K562 (cell line): ENCODE measurements at regions not wholly inside any gene's neighbourhood (a gene's known extent, or its start where the extent isn't known, plus 50 kb on each side); places are given as distances from the start of the nearest gene placed in this dataset.

Experiments used
- ATAC-seq: fragments of 200-7000 bp; cut with Tn5 transposase; 3 replicates; pipeline ENCODE4 v1.9.1; 2020; ENCODE audit warnings: moderate library complexity
- BruUV-seq: library from RNA; stranded (reverse); fragments of 400-500 nt; replicated peaks from 2 replicates; lab custom pipeline; 2021; lab: Mats Ljungman, UMichigan
- CTCF ChIA-PET: fragments of 300-600 bp; formaldehyde crosslinking; extraction: SDS; loops from one replicate; lab custom pipeline; 2021; ENCODE audit warnings: low intra/inter-chr PET ratio; lab: Yijun Ruan, JAX
- POLR2A ChIA-PET: fragments of 300-600, 350-650 bp; sonication (Branson Sonifier 250); formaldehyde crosslinking; extraction: SDS; loops from one replicate; lab custom pipeline; 2021; ENCODE audit warnings: antibody characterized with exemption, inconsistent platforms; lab: Yijun Ruan, JAX
- DNase-seq, 4 experiments: peaks; one replicate each; pipeline versions ENCODE4 v3.0.0 to v3.0.0-alpha.2; 2011 to 2018; ENCODE audit warnings: low spot score in 3 of 4, mixed read lengths in 3 of 4; ENCODE audit errors: extremely low read depth in 1 of 4
- FAIRE-seq: peaks from 2 replicates; lab custom pipeline; 2011; peaks lifted over from hg19 to GRCh38; lab: Jason Lieb, UNC
- H2AFZ ChIP-seq: 2 replicates; pipeline ENCODE4 v1.6.0; 2011; ENCODE audit warnings: low read depth, low read length, control low read depth, inconsistent platforms
- H3K27ac ChIP-seq: fragments of 200-600 bp; 3 replicates; pipeline ENCODE4 v1.8.0; 2011; ENCODE audit warnings: low read depth, mild to moderate bottlenecking, control low read depth, inconsistent platforms, low read length, moderate library complexity, mixed read lengths; ENCODE audit errors: extremely low read depth
- H3K27me3 ChIP-seq, 2 experiments: fragments of 300-600 bp in 1 of 2; 2 replicates in 1 of 2; 3 replicates in 1 of 2; pipeline versions ENCODE4 v1.6.0 to v1.8.0; 2011; ENCODE audit warnings: inconsistent platforms in 2 of 2, low read length in 2 of 2, mild to moderate bottlenecking in 1 of 2, mixed read lengths in 1 of 2, moderate library complexity in 1 of 2; ENCODE audit not compliant: control insufficient read depth in 2 of 2, insufficient read depth in 2 of 2
- H3K36me3 ChIP-seq: fragments of 300-600 bp; 3 replicates; pipeline ENCODE4 v1.8.0; 2011; ENCODE audit warnings: mild to moderate bottlenecking, low read length, inconsistent platforms; ENCODE audit not compliant: control insufficient read depth, insufficient read depth
- H3K4me1 ChIP-seq, 2 experiments: fragments of 200-600 bp in 1 of 2; replicated peaks in 1 of 2; 2 replicates in 1 of 2; 3 replicates in 1 of 2; pipeline versions ENCODE4 v1.5.1 to v1.8.0; 2011; ENCODE audit warnings: inconsistent platforms in 2 of 2, low read length in 2 of 2, mild to moderate bottlenecking in 1 of 2, mixed read lengths in 1 of 2, moderate library complexity in 1 of 2; ENCODE audit not compliant: control insufficient read depth in 2 of 2, insufficient read depth in 2 of 2
- H3K4me2 ChIP-seq: 2 replicates; pipeline ENCODE4 v1.6.1; 2011; ENCODE audit warnings: low read length, control low read depth, inconsistent platforms, mixed read lengths; ENCODE audit not compliant: insufficient read depth
- H3K4me3 ChIP-seq: fragments of 200-600 bp; sonication (generic), shearing (Covaris generic); 2 replicates; pipeline ENCODE4 v1.5.1; 2016; ENCODE audit warnings: control low read depth, inconsistent platforms
- H3K79me2 ChIP-seq: fragments of 200-600 bp; 3 replicates; pipeline ENCODE4 v1.8.0; 2011; ENCODE audit warnings: low read length, inconsistent platforms; ENCODE audit not compliant: control insufficient read depth, insufficient read depth
- H3K9ac ChIP-seq, 2 experiments: 2 replicates each; pipeline versions ENCODE4 v1.6.0 to v1.6.1; 2011; ENCODE audit warnings: low read depth in 2 of 2, low read length in 2 of 2, control low read depth in 1 of 2, inconsistent platforms in 1 of 2, mild to moderate bottlenecking in 1 of 2, mixed read lengths in 1 of 2; ENCODE audit not compliant: insufficient read depth in 1 of 2
- H3K9me1 ChIP-seq: one replicate; pipeline ENCODE4 v1.6.0; 2011; ENCODE audit warnings: inconsistent platforms, mild to moderate bottlenecking, low read length, moderate library complexity; ENCODE audit not compliant: control insufficient read depth, insufficient read depth
- H3K9me3 ChIP-seq: replicated peaks from 2 replicates; pipeline ENCODE4 v1.5.1; 2011; ENCODE audit warnings: low read depth, low read length, inconsistent platforms; ENCODE audit not compliant: control insufficient read depth, insufficient read depth
- H4K20me1 ChIP-seq: replicated peaks from 2 replicates; pipeline ENCODE4 v1.6.1; 2011; ENCODE audit warnings: low read length, inconsistent platforms, mixed read lengths; ENCODE audit not compliant: control insufficient read depth, insufficient read depth
- ARID3B ChIP-seq: fragments of 250-450 bp; sonication (Bioruptor Pico); IDR thresholded peaks from 2 replicates; pipeline ENCODE4 v1.4.0; 2020; ENCODE audit warnings: borderline replicate concordance
- CHD4 ChIP-seq: fragments of 200-600 bp; sonication (generic); IDR thresholded peaks from 3 replicates; pipeline ENCODE4 v1.6.1; 2012; ENCODE audit warnings: low read depth, mild to moderate bottlenecking, mixed read lengths, low read length, inconsistent platforms; ENCODE audit not compliant: insufficient read depth, insufficient replicate concordance, poor library complexity, severe bottlenecking
- E4F1 ChIP-seq: fragments of 250-450 bp; sonication (Bioruptor Pico); IDR thresholded peaks from 2 replicates; pipeline ENCODE4 v1.5.0; 2021; ENCODE audit warnings: mild to moderate bottlenecking, borderline replicate concordance
- FOXJ2 ChIP-seq: fragments of 200-800 bp; sonication (Bioruptor generic); IDR thresholded peaks from 2 replicates; pipeline ENCODE4 v1.6.1; 2016; ENCODE audit warnings: missing genetic modification characterization, missing compliant biosample characterization
- KLF16 ChIP-seq: IDR thresholded peaks from 2 replicates; pipeline ENCODE4 v1.6.1; 2016; ENCODE audit warnings: antibody characterized with exemption
- PHF20 ChIP-seq: fragments of 450-650 bp; IDR thresholded peaks from 2 replicates; pipeline ENCODE4 v1.6.1; 2018; ENCODE audit not compliant: partially characterized antibody
- POLR2G ChIP-seq: fragments of 200-400 bp; formaldehyde crosslinking; IDR thresholded peaks from 2 replicates; pipeline ENCODE4 v1.6.1; 2017; ENCODE audit warnings: low read depth, mild to moderate bottlenecking, antibody characterized with exemption, low read length, moderate library complexity
- RBM22 ChIP-seq: fragments of 200-400 bp; formaldehyde crosslinking; IDR thresholded peaks from 2 replicates; pipeline ENCODE4 v1.6.1; 2018; ENCODE audit warnings: low read length, low read depth; ENCODE audit not compliant: poor library complexity, severe bottlenecking
- SIRT6 ChIP-seq: IDR thresholded peaks from one replicate; pipeline ENCODE4 v1.6.1; 2012; ENCODE audit warnings: low read depth, mild to moderate bottlenecking, control low read depth, inconsistent platforms, low read length, moderate library complexity
- SMAD2 ChIP-seq: fragments of 150-350 bp; IDR thresholded peaks from 2 replicates; pipeline ENCODE4 v1.6.1; 2014; ENCODE audit warnings: low read depth, mild to moderate bottlenecking, low read length
- SREBF2 ChIP-seq: sonication (generic); formaldehyde crosslinking; IDR thresholded peaks from 2 replicates; pipeline ENCODE4 v1.4.0; 2020; ENCODE audit warnings: mild to moderate bottlenecking, missing genetic modification reagents
- TEAD4 ChIP-seq, 2 experiments: sonication (generic) in 1 of 2; formaldehyde crosslinking in 1 of 2; IDR thresholded peaks; 2 replicates each; pipeline versions ENCODE4 v1.6.1 to v1.8.0; 2012 to 2022; ENCODE audit warnings: borderline replicate concordance in 1 of 2, inconsistent platforms in 1 of 2, low read length in 1 of 2, mild to moderate bottlenecking in 1 of 2, missing genetic modification reagents in 1 of 2
- ZBTB17 ChIP-seq: fragments of 450-650 bp; formaldehyde crosslinking; IDR thresholded peaks from 2 replicates; pipeline ENCODE4 v1.4.0; 2020; ENCODE audit warnings: mild to moderate bottlenecking
- WGBS: fragments of 100-300 bp; shearing (Covaris generic); methylation state at CpG from one replicate; pipeline ENCODE4 v1.1.6; 2016; ENCODE audit warnings: low coverage, mixed read lengths; ENCODE audit not compliant: insufficient coverage; ENCODE audit errors: missing lambda C conversion rate; 5-methylcytosine and 5-hydroxymethylcytosine counted together
- in situ Hi-C: fragments of 300-500 bp; cut with MboI; formaldehyde crosslinking; loops from 4 replicates; pipeline ENCODE4 v1.15.0; 2018; ENCODE audit warnings: inconsistent platforms, mixed read lengths
- intact Hi-C: fragments of 100-400 bp; cut with micrococcal nuclease; formaldehyde crosslinking; loops from 2 replicates; pipeline ENCODE4 v1.14.2; 2022

GRCh38 chr18:41706301-41706700 lies 248.7 kb upstream of the PIK3C3 start:
- Histone ChIP-seq H3K27ac (no peak overlapping the region), H3K79me2 (no peaks in the 10 kb centered on the region)
- TF ChIP-seq SMAD2 (no peak), POLR2G (no peak), RBM22 (no peak), KLF16 (no peak), PHF20 (no peak), ZBTB17 (CRISPR knock-in tag) (no peak), SIRT6 (no peak), TEAD4 (IDR thresholded peaks at IDR 0.05; ENCODE audit: low read length) (no peak), TEAD4 (CRISPR knock-in tag; IDR thresholded peaks at IDR 0.05; ENCODE audit: borderline replicate concordance) (no peak), SREBF2 (CRISPR knock-in tag) (no peak), FOXJ2 (tag) (no peak), ARID3B (CRISPR knock-in tag) (no peak), CHD4 (no peak), E4F1 (CRISPR knock-in tag) (no peak)
- TF ChIP-seq, all 486 proteins: peak for 0
- 2% methylated on average over 3 of the region's 3 CpGs for WGBS
- Histone ChIP-seq H4K20me1 (no peaks in the 10 kb centered on the region), H3K4me2 (no peak overlapping the region), H3K9me3 (no peaks in the 10 kb centered on the region), H3K9me1 (no peaks in the 10 kb centered on the region), H3K4me3 (no peak overlapping the region), H2AFZ (no peak overlapping the region), H3K36me3 (no peaks in the 10 kb centered on the region), H3K4me1 (no peaks in the 10 kb centered on the region), H3K27me3 (no peaks in the 10 kb centered on the region), H3K9ac (no peak overlapping the region)
- POLR2A ChIA-PET, result no interaction called here
- BruUV-seq, result no TSS peak
- intact Hi-C loops, result no loop called here
- ATAC-seq (no peak), DNase-seq (no peak), FAIRE-seq (no peak)
- CTCF ChIA-PET, result no interaction called here
- in situ Hi-C loops, result no loop called here
